ENCODE measurements at regions not wholly inside any gene's neighbourhood (a gene's known extent, or its start where the extent isn't known, plus 50 kb on each side); places are given as distances from the start of the nearest gene placed in this dataset.
"Not testable (repeated sequence)": the region's sequence is repeated elsewhere in the genome, so short reads cannot be mapped to it uniquely, and the experiment has no call there.

DNA sequence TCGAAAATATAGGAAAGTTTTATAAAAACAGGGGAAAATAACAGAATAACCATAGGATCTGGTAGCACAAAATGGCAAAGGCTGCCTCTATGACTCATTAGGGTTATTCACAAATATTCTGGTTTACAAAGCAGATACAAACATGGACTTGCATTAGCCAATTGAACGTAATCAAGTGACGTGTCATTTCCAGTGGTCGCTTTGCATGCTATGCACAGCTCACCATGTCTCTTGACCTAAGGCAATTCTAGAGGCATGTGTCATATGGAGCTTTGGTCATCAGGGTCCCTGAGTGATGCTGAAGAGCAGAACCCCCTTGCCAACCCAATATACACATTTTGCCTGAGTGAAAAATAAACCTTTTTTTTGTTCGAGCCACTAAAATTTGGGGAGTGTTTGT is 158.8 kb downstream of the TMEM161B start:
- H3K27ac Mint-ChIP-seq: no peak overlapping the region
- no peaks in the 10 kb centered on the region for H3K4me1 Mint-ChIP-seq
- DNase-seq: no peak
- no peak overlapping the region for H3K4me3 Mint-ChIP-seq
- peaks cover 4% of the 10 kb centered on the region for H3K27me3 Mint-ChIP-seq
- no peaks in the 10 kb centered on the region for H3K36me3 Mint-ChIP-seq
- H3K9me3 Mint-ChIP-seq: peaks cover 2% of the 10 kb centered on the region

- peaks cover 2% of the 10 kb centered on the region for H3K9me3 Mint-ChIP-seq
- no peak overlapping the region for H3K4me3 Mint-ChIP-seq
- no peak overlapping the region for H3K27ac Mint-ChIP-seq
- H3K36me3 Mint-ChIP-seq: no peaks in the 10 kb centered on the region
- no peaks in the 10 kb centered on the region for H3K4me1 Mint-ChIP-seq
- peaks cover 4% of the 10 kb centered on the region for H3K27me3 Mint-ChIP-seq
- no peak for DNase-seq
Observed at GRCh38 chr5:88108490-88109279, 160.0 kb downstream of the TMEM161B start.

GRCh38 chr5:88094906-88095496 is 173.6 kb downstream of the TMEM161B start:
- Mint-ChIP-seq H3K27ac (no peak overlapping the region), H3K4me1 (no peaks in the 10 kb centered on the region), H3K4me3 (no peak overlapping the region), H3K27me3 (peaks cover 8% of the 10 kb centered on the region), H3K9me3 (no peaks in the 10 kb centered on the region), H3K36me3 (no peaks in the 10 kb centered on the region)
- DNase-seq: no peak

- H3K9me3 Mint-ChIP-seq: no peaks in the 10 kb centered on the region
- H3K36me3 Mint-ChIP-seq: no peaks in the 10 kb centered on the region
- H3K4me3 Mint-ChIP-seq: no peak overlapping the region
- H3K27ac Mint-ChIP-seq: no peak overlapping the region
- H3K27me3 Mint-ChIP-seq: peaks cover 8% of the 10 kb centered on the region
- no peak for DNase-seq
- H3K4me1 Mint-ChIP-seq: no peaks in the 10 kb centered on the region
Observed at GRCh38 chr5:88094403-88094802, 174.2 kb downstream of the TMEM161B start.

- Mint-ChIP-seq H3K4me3 (no peak overlapping the region), H3K4me1 (no peaks in the 10 kb centered on the region), H3K27ac (no peak overlapping the region), H3K27me3 (peaks cover 8% of the 10 kb centered on the region), H3K36me3 (no peaks in the 10 kb centered on the region), H3K9me3 (no peaks in the 10 kb centered on the region)
- DNase-seq: no peak
Observed at GRCh38 chr5:88093765-88094164, 174.9 kb downstream of the TMEM161B start.

- Mint-ChIP-seq H3K27me3 (peaks cover 8% of the 10 kb centered on the region), H3K9me3 (no peaks in the 10 kb centered on the region), H3K4me3 (no peak overlapping the region)
Observed at GRCh38 chr5:88092958-88093605, 175.6 kb downstream of the TMEM161B start.

DNA sequence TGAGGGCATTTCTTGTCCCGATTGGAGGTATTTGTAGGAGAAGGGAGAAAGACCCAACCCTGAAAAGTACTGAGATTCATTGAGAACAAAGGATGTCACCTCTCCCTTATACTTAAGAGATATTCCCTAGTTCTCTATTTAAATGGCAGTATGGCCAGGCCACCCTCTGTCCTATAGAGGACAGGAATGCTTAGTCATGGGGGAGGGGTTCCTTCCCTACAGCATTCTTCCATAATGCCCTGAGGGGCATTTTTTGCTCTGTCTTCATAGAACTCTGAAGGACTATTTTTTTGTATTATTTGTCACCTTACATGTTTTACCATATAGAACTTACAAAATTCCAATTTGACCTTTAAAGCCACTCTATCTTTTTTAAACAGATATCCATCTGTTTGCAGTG is 176.3 kb downstream of the TMEM161B start:
- Mint-ChIP-seq H3K36me3 (no peaks in the 10 kb centered on the region), H3K27me3 (peaks cover 8% of the 10 kb centered on the region), H3K27ac (no peak overlapping the region), H3K4me3 (no peak overlapping the region), H3K4me1 (no peaks in the 10 kb centered on the region), H3K9me3 (no peaks in the 10 kb centered on the region)
- no peak for DNase-seq

More at GRCh38 chr5:88092958-88093605, 175.6 kb downstream of the TMEM161B start:
- Mint-ChIP-seq H3K27ac (no peak overlapping the region), H3K36me3 (no peaks in the 10 kb centered on the region), H3K4me1 (no peaks in the 10 kb centered on the region)
- no peak for DNase-seq

DNA sequence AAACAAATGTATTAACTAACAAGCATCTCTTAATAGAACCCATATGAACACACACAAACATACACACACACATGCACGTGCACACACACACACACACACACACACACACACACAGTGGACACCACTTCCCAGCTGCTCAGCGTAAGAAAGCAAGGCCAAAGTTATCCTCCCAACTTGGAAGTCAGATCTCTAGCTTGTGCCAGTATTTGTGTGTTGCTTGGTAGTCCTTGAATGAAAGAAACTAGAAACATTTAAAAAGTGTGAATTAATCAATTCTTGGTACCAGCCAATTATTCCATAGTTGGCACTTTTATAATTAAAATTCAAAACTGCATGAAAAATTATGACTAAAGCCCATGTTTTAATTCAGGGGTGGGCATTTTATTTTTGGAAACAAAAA is 178.1 kb downstream of the TMEM161B start:
- Mint-ChIP-seq H3K4me1 (no peaks in the 10 kb centered on the region), H3K27ac (no peak overlapping the region), H3K36me3 (no peaks in the 10 kb centered on the region), H3K9me3 (no peaks in the 10 kb centered on the region), H3K4me3 (no peak overlapping the region), H3K27me3 (peaks cover 11% of the 10 kb centered on the region)
- DNase-seq: no peak

DNA sequence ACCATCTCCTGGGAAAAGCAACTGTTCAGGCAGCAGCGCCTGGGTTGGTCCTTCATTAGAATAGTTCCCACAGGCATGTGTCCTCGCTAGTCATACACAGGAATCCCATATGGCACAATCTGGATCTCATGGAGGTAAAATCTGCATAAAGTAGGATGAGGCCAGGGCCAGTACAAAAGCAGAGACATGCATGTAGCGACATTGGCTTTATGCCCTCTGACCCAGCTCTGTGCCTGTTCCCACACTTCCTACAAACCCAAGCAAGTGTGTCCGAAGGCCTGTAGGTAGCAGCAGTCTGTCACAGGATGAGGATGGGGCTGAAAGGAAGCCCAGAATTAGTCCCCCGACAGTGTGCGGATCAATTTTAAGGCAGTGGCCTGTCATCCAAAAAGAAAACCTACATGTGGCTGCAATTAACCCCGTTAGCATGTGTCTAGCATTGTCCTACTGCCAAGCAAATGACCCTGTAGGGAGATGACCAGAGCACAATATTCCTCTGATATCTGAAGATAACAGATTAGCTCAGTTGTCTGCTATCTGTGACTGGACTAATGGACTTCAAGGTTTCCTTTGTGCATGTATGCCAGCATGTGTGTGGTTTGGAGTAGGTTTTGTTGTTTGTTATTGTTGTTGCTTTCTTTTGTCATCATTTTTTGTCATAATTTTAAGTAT is 178.8 kb downstream of the TMEM161B start:
- Mint-ChIP-seq H3K27me3 (peaks cover 14% of the 10 kb centered on the region), H3K36me3 (no peaks in the 10 kb centered on the region), H3K4me3 (no peak overlapping the region), H3K27ac (no peak overlapping the region), H3K4me1 (no peaks in the 10 kb centered on the region), H3K9me3 (no peaks in the 10 kb centered on the region)
- no peak for DNase-seq

- H3K27me3 Mint-ChIP-seq: peaks cover 15% of the 10 kb centered on the region
- no peaks in the 10 kb centered on the region for H3K36me3 Mint-ChIP-seq
- no peaks in the 10 kb centered on the region for H3K4me1 Mint-ChIP-seq
- no peak overlapping the region for H3K4me3 Mint-ChIP-seq
- H3K27ac Mint-ChIP-seq: no peak overlapping the region
- DNase-seq: no peak
- no peaks in the 10 kb centered on the region for H3K9me3 Mint-ChIP-seq
Observed at GRCh38 chr5:88085462-88085861, 183.2 kb downstream of the TMEM161B start.

DNA sequence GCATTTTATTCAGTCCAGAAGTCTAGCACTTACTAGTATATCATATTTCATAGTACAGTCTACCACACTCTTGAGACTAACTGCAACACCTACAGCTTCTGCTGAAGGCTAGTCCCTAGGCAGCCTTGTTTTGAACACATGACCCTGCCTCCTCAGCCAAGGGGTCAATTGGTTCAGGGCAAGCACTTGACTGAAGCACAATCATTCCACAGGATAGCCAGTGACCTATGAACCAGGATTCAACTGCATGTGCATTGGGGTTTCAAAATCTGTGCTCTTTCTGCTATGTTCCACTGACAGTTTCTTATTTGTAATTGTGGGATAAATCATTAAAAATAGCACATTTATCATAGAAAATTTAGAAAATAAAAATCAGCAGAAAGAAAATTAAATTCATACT is 186.8 kb downstream of the TMEM161B start:
- Mint-ChIP-seq H3K4me1 (no peaks in the 10 kb centered on the region), H3K9me3 (no peaks in the 10 kb centered on the region), H3K36me3 (no peaks in the 10 kb centered on the region), H3K27ac (no peak overlapping the region), H3K27me3 (peaks cover 15% of the 10 kb centered on the region), H3K4me3 (no peak overlapping the region)
- no peak for DNase-seq

DNA sequence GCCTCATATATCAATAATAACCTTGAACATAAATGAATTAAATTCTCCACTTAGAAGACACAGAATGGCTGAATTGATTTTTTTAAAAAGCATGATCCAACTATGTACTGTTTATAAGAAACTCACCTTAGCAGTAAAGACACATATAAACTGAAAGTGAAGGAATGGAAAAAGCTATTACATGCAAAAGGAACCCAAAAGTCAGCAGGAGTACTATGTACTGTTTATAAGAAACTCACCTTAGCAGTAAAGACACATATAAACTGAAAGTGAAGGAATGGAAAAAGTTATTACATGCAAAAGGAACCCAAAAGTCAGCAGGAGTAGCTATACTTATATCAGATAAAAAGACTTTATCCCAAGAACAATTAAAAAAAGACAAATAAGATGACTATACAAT is 204.8 kb downstream of the TMEM161B start:
- no peak overlapping the region for H3K4me3 Mint-ChIP-seq
- H3K4me1 Mint-ChIP-seq: peaks cover 4% of the 10 kb centered on the region
- H3K27me3 Mint-ChIP-seq: no peaks in the 10 kb centered on the region
- H3K27ac Mint-ChIP-seq: no peak overlapping the region
- DNase-seq: no peak
- peaks cover 14% of the 10 kb centered on the region for H3K9me3 Mint-ChIP-seq
- no peaks in the 10 kb centered on the region for H3K36me3 Mint-ChIP-seq

GRCh38 chr5:88060194-88060593 is 208.5 kb downstream of the TMEM161B start:
- no peak for DNase-seq
- Mint-ChIP-seq H3K4me1 (peaks cover 4% of the 10 kb centered on the region), H3K9me3 (peaks cover 14% of the 10 kb centered on the region), H3K27me3 (no peaks in the 10 kb centered on the region), H3K36me3 (no peaks in the 10 kb centered on the region), H3K4me3 (no peak overlapping the region), H3K27ac (no peak overlapping the region)

DNA sequence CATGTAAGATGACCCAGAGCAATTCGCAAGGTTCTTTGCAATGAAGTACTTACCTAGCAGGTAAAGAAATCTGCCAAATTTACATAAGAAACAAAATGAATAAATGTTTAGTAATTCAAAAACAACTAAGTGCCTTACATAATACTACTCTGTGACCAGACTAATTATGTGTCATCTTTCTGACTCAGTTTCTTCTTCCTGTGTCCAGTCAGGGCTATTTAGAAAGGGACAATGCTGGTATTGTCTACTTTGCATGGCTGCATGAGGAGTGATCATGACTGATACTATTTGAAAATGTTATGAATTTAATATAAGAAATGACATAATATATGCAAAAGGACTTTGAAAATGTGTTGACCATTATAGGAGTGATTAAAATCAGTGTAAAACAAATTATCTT is 210.0 kb downstream of the TMEM161B start:
- Mint-ChIP-seq H3K9me3 (peaks cover 11% of the 10 kb centered on the region), H3K4me3 (no peak overlapping the region), H3K4me1 (no peaks in the 10 kb centered on the region), H3K36me3 (no peaks in the 10 kb centered on the region), H3K27me3 (no peaks in the 10 kb centered on the region), H3K27ac (no peak overlapping the region)
- DNase-seq: no peak

- H3K4me3 Mint-ChIP-seq, DNase-seq, H3K9me3 Mint-ChIP-seq, H3K4me1 Mint-ChIP-seq, H3K36me3 Mint-ChIP-seq, H3K27me3 Mint-ChIP-seq, H3K27ac Mint-ChIP-seq: not testable (repeated sequence)
Observed at GRCh38 chr5:88052468-88052867, 216.2 kb downstream of the TMEM161B start.
